ENCODE measurements at regions not wholly inside any gene's neighbourhood (a gene's known extent, or its start where the extent isn't known, plus 50 kb on each side); places are given as distances from the start of the nearest gene placed in this dataset.

- 0 out of 3 replicates have a peak, but pooled peaks have one; percentile 21 for ATAC-seq
- TF ChIP-seq TOX (CRISPR knock-in tag; IDR thresholded peaks at IDR 0.05; ENCODE audit: borderline replicate concordance) (no peak), CSRNP3 (CRISPR knock-in tag; IDR thresholded peaks at IDR 0.05) (no peak), PPARA (CRISPR knock-in tag; IDR thresholded peaks at IDR 0.05; ENCODE audit: borderline replicate concordance) (no peak)
Observed at GRCh38 chr11:28999620-29000019, 891.4 kb downstream of the METTL15 start.

GRCh38 chr11:28992996-28993395 lies 884.8 kb downstream of the METTL15 start:
- no peak for ATAC-seq
- TF ChIP-seq ZNF565 (CRISPR knock-in tag; conservative IDR thresholded peaks at IDR 0.05; ENCODE audit: low read depth) (no peak), ZC3H10 (CRISPR knock-in tag; IDR thresholded peaks at IDR 0.05) (no peak), ZFP30 (CRISPR knock-in tag; IDR thresholded peaks at IDR 0.05) (no peak), POU6F1 (CRISPR knock-in tag; IDR thresholded peaks at IDR 0.05; ENCODE audit: borderline replicate concordance, low read depth) (no peak), TCF4 (CRISPR knock-in tag; IDR thresholded peaks at IDR 0.05; ENCODE audit: borderline replicate concordance) (no peak), ZFP3 (CRISPR knock-in tag; IDR thresholded peaks at IDR 0.05) (no peak), CSRNP3 (CRISPR knock-in tag; IDR thresholded peaks at IDR 0.05) (no peak), ZNF70 (CRISPR knock-in tag; IDR thresholded peaks at IDR 0.05) (no peak), RARB (CRISPR knock-in tag; IDR thresholded peaks at IDR 0.05) (no peak), TOX (CRISPR knock-in tag; IDR thresholded peaks at IDR 0.05; ENCODE audit: borderline replicate concordance) (no peak), ESRRG (CRISPR knock-in tag; IDR thresholded peaks at IDR 0.05) (no peak), ISL1 (CRISPR knock-in tag; IDR thresholded peaks at IDR 0.05) (no peak), ARNTL (CRISPR knock-in tag; IDR thresholded peaks at IDR 0.05; ENCODE audit: borderline replicate concordance, low read depth) (no peak)

GRCh38 chr11:28984231-28984630 lies 876.0 kb downstream of the METTL15 start:
- TF ChIP-seq TSHZ2 (CRISPR knock-in tag; IDR thresholded peaks at IDR 0.05) (no peak), POU6F1 (CRISPR knock-in tag; IDR thresholded peaks at IDR 0.05; ENCODE audit: borderline replicate concordance, low read depth) (no peak), RARB (CRISPR knock-in tag; IDR thresholded peaks at IDR 0.05) (no peak), TOX (CRISPR knock-in tag; IDR thresholded peaks at IDR 0.05; ENCODE audit: borderline replicate concordance) (no peak), ESRRG (CRISPR knock-in tag; IDR thresholded peaks at IDR 0.05) (no peak), ZC3H10 (CRISPR knock-in tag; IDR thresholded peaks at IDR 0.05) (no peak), ZNF8 (CRISPR knock-in tag; IDR thresholded peaks at IDR 0.05) (no peak), PATZ1 (CRISPR knock-in tag; IDR thresholded peaks at IDR 0.05; ENCODE audit: borderline replicate concordance) (no peak), TCF4 (CRISPR knock-in tag; IDR thresholded peaks at IDR 0.05; ENCODE audit: borderline replicate concordance) (no peak), ISL1 (CRISPR knock-in tag; IDR thresholded peaks at IDR 0.05) (no peak), CSRNP3 (CRISPR knock-in tag; IDR thresholded peaks at IDR 0.05) (no peak), ARNTL (CRISPR knock-in tag; IDR thresholded peaks at IDR 0.05; ENCODE audit: borderline replicate concordance, low read depth) (no peak), OSR1 (CRISPR knock-in tag; IDR thresholded peaks at IDR 0.05) (no peak), BACH2 (CRISPR knock-in tag; IDR thresholded peaks at IDR 0.05; ENCODE audit: borderline replicate concordance) (no peak), PPARA (CRISPR knock-in tag; IDR thresholded peaks at IDR 0.05; ENCODE audit: borderline replicate concordance) (no peak), CREB5 (CRISPR knock-in tag; IDR thresholded peaks at IDR 0.05; ENCODE audit: low read depth) (no peak)
- ATAC-seq, result no peak
